ENCODE measurements at regions not wholly inside any gene's neighbourhood (a gene's known extent, or its start where the extent isn't known, plus 50 kb on each side); places are given as distances from the start of the nearest gene placed in this dataset.

- TF ChIP-seq POLR2AphosphoS5 (IDR thresholded peaks at IDR 0.05): no peak
- no peak for TF ChIP-seq CTCF (IDR thresholded peaks at IDR 0.05)
- TF ChIP-seq EP300 (IDR thresholded peaks at IDR 0.05): no peak
- no peak for TF ChIP-seq POLR2A (IDR thresholded peaks at IDR 0.05)
- peaks cover 0 to 12% (median 3%) of the 10 kb centered on the region in 4 donors for H3K4me1 ChIP-seq
- H3K36me3 ChIP-seq: no peaks in the 10 kb centered on the region
- H3K4me3 ChIP-seq: no peak overlapping the region
- no peaks in the 10 kb centered on the region for H3K27me3 ChIP-seq
- 67 to 96% (median 89%) methylated on average over 3 to 4 of the region's 4 CpGs for WGBS, 5 donors
- no peaks in the 10 kb centered on the region for H3K9me3 ChIP-seq
- intact Hi-C loops (cut with DNase I; ENCODE audit: low total_unique reads): loop anchor here (10.0 kb wide), 1 partner anchor 435 kb away; no protein-coding TSS in a partner anchor
- no peak for DNase-seq
- H3K27ac ChIP-seq: no peak overlapping the region
These were observed 167.1 kb upstream of the CIBAR2 start for GRCh38 chr16:85279402-85279801.

- TF ChIP-seq POLR2AphosphoS5 (IDR thresholded peaks at IDR 0.05) (no peak), POLR2A (IDR thresholded peaks at IDR 0.05) (no peak), CTCF (IDR thresholded peaks at IDR 0.05) (no peak), EP300 (IDR thresholded peaks at IDR 0.05) (no peak)
- WGBS, 5 donors: 88 to 91% (median 90%) methylated on average over 20 to 21 of the region's 21 CpGs
These were observed 167.7 kb upstream of the CIBAR2 start for GRCh38 chr16:85279825-85280545.

GRCh38 chr16:85281181-85281580 lies 168.9 kb upstream of the CIBAR2 start:
- Histone ChIP-seq H3K4me3 (no peak overlapping the region), H3K27ac (no peak overlapping the region), H3K27me3 (no peaks in the 10 kb centered on the region), H3K4me1 (peaks cover 0 to 6% (median 5%) of the 10 kb centered on the region in 4 donors), H3K36me3 (no peaks in the 10 kb centered on the region), H3K9me3 (no peaks in the 10 kb centered on the region)
- intact Hi-C loops (cut with DNase I; ENCODE audit: low total_unique reads): no loop called here
- WGBS, 5 donors: 78 to 84% (median 80%) methylated on average over 8 to 9 of the region's 9 CpGs
- no peak for TF ChIP-seq CTCF (IDR thresholded peaks at IDR 0.05)
- no peak for TF ChIP-seq POLR2AphosphoS5 (IDR thresholded peaks at IDR 0.05)
- no peak for TF ChIP-seq EP300 (IDR thresholded peaks at IDR 0.05)
- TF ChIP-seq POLR2A (IDR thresholded peaks at IDR 0.05): no peak
- no peak for DNase-seq

More at GRCh38 chr16:85279825-85280545, 167.7 kb upstream of the CIBAR2 start:
- Histone ChIP-seq H3K4me3 (no peak overlapping the region), H3K4me1 (peaks cover 0 to 11% (median 3%) of the 10 kb centered on the region in 4 donors), H3K36me3 (no peaks in the 10 kb centered on the region), H3K27me3 (no peaks in the 10 kb centered on the region), H3K27ac (no peak overlapping the region), H3K9me3 (no peaks in the 10 kb centered on the region)
- peak in 1 of 2 donors; percentile 77 for DNase-seq
- intact Hi-C loops (cut with DNase I; ENCODE audit: low total_unique reads): loop anchor here (10.0 kb wide), 1 partner anchor 435 kb away; no protein-coding TSS in a partner anchor

GRCh38 chr16:85282842-85283241 lies 170.6 kb upstream of the CIBAR2 start:
- no peak overlapping the region for H3K4me3 ChIP-seq
- intact Hi-C loops (cut with DNase I; ENCODE audit: low total_unique reads): no loop called here
- no peak for TF ChIP-seq POLR2AphosphoS5 (IDR thresholded peaks at IDR 0.05)
- TF ChIP-seq CTCF (IDR thresholded peaks at IDR 0.05): no peak
- TF ChIP-seq POLR2A (IDR thresholded peaks at IDR 0.05): no peak
- no peak for TF ChIP-seq EP300 (IDR thresholded peaks at IDR 0.05)
- no peaks in the 10 kb centered on the region for H3K9me3 ChIP-seq
- DNase-seq: no peak
- no peaks in the 10 kb centered on the region for H3K27me3 ChIP-seq
- WGBS, 5 donors: 87 to 92% (median 92%) methylated on average over 6 to 8 of the region's 8 CpGs
- peaks cover 0 to 17% (median 15%) of the 10 kb centered on the region in 4 donors for H3K4me1 ChIP-seq
- H3K36me3 ChIP-seq: no peaks in the 10 kb centered on the region
- no peak overlapping the region for H3K27ac ChIP-seq
